ENCODE measurements at regions not wholly inside any gene's neighbourhood (a gene's known extent, or its start where the extent isn't known, plus 50 kb on each side); places are given as distances from the start of the nearest gene placed in this dataset.

GRCh38 chr14:25667387-25667786 is 617.4 kb upstream of the STXBP6 start:
- no peak for TF ChIP-seq CTCF (IDR thresholded peaks at IDR 0.05)
- TF ChIP-seq POLR2AphosphoS5 (IDR thresholded peaks at IDR 0.05) = no peak
